Hepatocyte (in vitro differentiated cells): ENCODE measurements at regions not wholly inside any gene's neighbourhood (a gene's known extent, or its start where the extent isn't known, plus 50 kb on each side); places are given as distances from the start of the nearest gene placed in this dataset.

Experiments
- DNase-seq: peaks from one replicate; pipeline ENCODE4 v3.0.0-alpha.2; 2016; ENCODE audit warnings: low spot score
- H2AFZ ChIP-seq: fragments of 200-600 bp; sonication (generic); 2 replicates; pipeline ENCODE4 v1.6.0; 2016; ENCODE audit warnings: antibody characterized with exemption, mild to moderate bottlenecking
- H3K27ac ChIP-seq: fragments of 200-600 bp; sonication (generic); 2 replicates; pipeline ENCODE4 v1.5.1; 2016; ENCODE audit warnings: mild to moderate bottlenecking
- H3K27me3 ChIP-seq: fragments of 200-600 bp; sonication (generic); 2 replicates; pipeline ENCODE4 v1.6.1; 2016
- H3K36me3 ChIP-seq: fragments of 200-600 bp; sonication (generic); replicated peaks from 2 replicates; pipeline ENCODE4 v1.5.1; 2016; ENCODE audit warnings: low read depth; ENCODE audit not compliant: insufficient read depth
- H3K4me1 ChIP-seq: fragments of 200-600 bp; sonication (generic); 2 replicates; pipeline ENCODE4 v1.5.1; 2016; ENCODE audit warnings: mild to moderate bottlenecking, moderate library complexity; ENCODE audit not compliant: insufficient read depth
- H3K4me2 ChIP-seq: fragments of 200-600 bp; sonication (generic); 2 replicates; pipeline ENCODE4 v1.6.0; 2016
- H3K4me3 ChIP-seq: fragments of 200-600 bp; sonication (generic); 2 replicates; pipeline ENCODE4 v1.5.1; 2016; ENCODE audit warnings: mild to moderate bottlenecking
- H3K79me2 ChIP-seq: fragments of 200-600 bp; sonication (generic); 2 replicates; pipeline ENCODE4 v1.6.0; 2017; ENCODE audit warnings: mild to moderate bottlenecking
- H3K9me2 ChIP-seq: fragments of 200-600 bp; sonication (generic); replicated peaks from 2 replicates; pipeline ENCODE4 v1.6.0; 2017; ENCODE audit warnings: mild to moderate bottlenecking; ENCODE audit not compliant: insufficient read depth
- H3K9me3 ChIP-seq: fragments of 200-600 bp; sonication (generic); 2 replicates; pipeline ENCODE4 v1.5.1; 2016; ENCODE audit warnings: low read depth, mild to moderate bottlenecking
- H4K20me1 ChIP-seq: fragments of 200-600 bp; sonication (generic); 2 replicates; pipeline ENCODE4 v1.6.0; 2016; ENCODE audit warnings: mild to moderate bottlenecking; ENCODE audit not compliant: insufficient read depth, poor library complexity, severe bottlenecking
- CTCF ChIP-seq: fragments of 200-600 bp; sonication (generic); IDR thresholded peaks from 2 replicates; pipeline ENCODE4 v1.5.1; 2016; ENCODE audit warnings: antibody characterized with exemption, mild to moderate bottlenecking; ENCODE audit not compliant: poor library complexity
- EZH2 ChIP-seq: fragments of 200-600 bp; sonication (generic); IDR thresholded peaks from 2 replicates; pipeline ENCODE4 v1.6.1; 2016; ENCODE audit warnings: antibody characterized with exemption, mild to moderate bottlenecking, borderline replicate concordance
- EZH2phosphoT487 ChIP-seq: fragments of 200-600 bp; sonication (generic); IDR thresholded peaks from one replicate; pipeline ENCODE4 v1.6.1; 2018; ENCODE audit warnings: antibody characterized with exemption, mild to moderate bottlenecking, low read depth, moderate library complexity; ENCODE audit not compliant: unreplicated experiment, severe bottlenecking
- WGBS: methylation state at CpG from one replicate; pipeline ENCODE4 v1.1.6; 2016; ENCODE audit warnings: low lambda C conversion rate; ENCODE audit errors: missing lambda C conversion rate; 5-methylcytosine and 5-hydroxymethylcytosine counted together

GRCh38 chr3:66597308-66597863 is 96.6 kb upstream of the LRIG1 start:
- Histone ChIP-seq H3K36me3 (no peaks in the 10 kb centered on the region), H3K9me3 (no peaks in the 10 kb centered on the region), H3K4me2 (no peak overlapping the region), H2AFZ (no peak overlapping the region), H3K27me3 (no peaks in the 10 kb centered on the region), H3K79me2 (no peaks in the 10 kb centered on the region), H3K27ac (no peak overlapping the region), H3K4me3 (no peak overlapping the region), H3K4me1 (no peaks in the 10 kb centered on the region), H3K9me2 (no peaks in the 10 kb centered on the region), H4K20me1 (no peaks in the 10 kb centered on the region)
- TF ChIP-seq EZH2 (no peak), EZH2phosphoT487 (no peak), CTCF (no peak)
- 87% methylated on average over 5 of the region's 5 CpGs for WGBS
- no peak for DNase-seq

- no peaks in the 10 kb centered on the region for H3K9me3 ChIP-seq
- WGBS, result 77% methylated on average over 6 of the region's 6 CpGs
- no peak for TF ChIP-seq EZH2phosphoT487
- no peak for TF ChIP-seq CTCF
- no peak for TF ChIP-seq EZH2
- H3K27me3 ChIP-seq, result no peaks in the 10 kb centered on the region
- H3K36me3 ChIP-seq, result no peaks in the 10 kb centered on the region
- no peak overlapping the region for H3K4me3 ChIP-seq
- H3K27ac ChIP-seq, result no peak overlapping the region
- DNase-seq, result no peak
- peaks cover 2% of the 10 kb centered on the region for H3K4me1 ChIP-seq
- no peak overlapping the region for H3K4me2 ChIP-seq
- no peaks in the 10 kb centered on the region for H3K9me2 ChIP-seq
- H4K20me1 ChIP-seq, result no peaks in the 10 kb centered on the region
- H3K79me2 ChIP-seq, result no peaks in the 10 kb centered on the region
- no peak overlapping the region for H2AFZ ChIP-seq
Observed at GRCh38 chr3:66598168-66598567, 97.3 kb upstream of the LRIG1 start.

DNA sequence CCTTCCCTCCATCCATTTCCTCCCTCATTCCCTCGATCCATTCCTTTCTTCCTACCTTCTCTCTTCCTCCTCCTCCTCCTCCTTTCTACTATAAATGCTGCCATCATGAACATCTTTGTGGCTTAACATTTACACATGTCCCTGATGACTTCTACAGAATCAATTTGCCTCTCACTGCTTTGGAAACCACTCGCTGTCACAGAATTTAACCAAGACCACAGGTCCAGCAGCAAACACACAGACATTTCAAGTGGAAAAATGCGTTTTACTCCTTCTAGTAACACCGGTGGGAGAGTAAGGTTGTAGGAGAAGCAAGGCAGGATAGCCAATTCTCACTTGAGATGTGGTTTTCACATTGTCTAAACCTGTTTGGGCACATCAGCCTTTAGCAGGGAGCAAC is 101.4 kb upstream of the LRIG1 start:
- Histone ChIP-seq H4K20me1 (no peaks in the 10 kb centered on the region), H3K4me2 (no peak overlapping the region), H3K27me3 (no peaks in the 10 kb centered on the region), H3K36me3 (no peaks in the 10 kb centered on the region), H3K4me1 (peaks cover 5% of the 10 kb centered on the region), H3K4me3 (no peak overlapping the region), H2AFZ (no peak overlapping the region), H3K9me3 (no peaks in the 10 kb centered on the region), H3K79me2 (no peaks in the 10 kb centered on the region), H3K9me2 (no peaks in the 10 kb centered on the region), H3K27ac (no peak overlapping the region)
- no peak for TF ChIP-seq EZH2
- WGBS, result 83% methylated on average over 4 of the region's 4 CpGs
- no peak for DNase-seq

GRCh38 chr3:66602691-66603090 is 101.9 kb upstream of the LRIG1 start:
- TF ChIP-seq CTCF, result no peak
- no peak for TF ChIP-seq EZH2
- TF ChIP-seq EZH2phosphoT487, result no peak
- Histone ChIP-seq H3K4me2 (no peak overlapping the region), H3K79me2 (no peaks in the 10 kb centered on the region), H4K20me1 (no peaks in the 10 kb centered on the region), H3K27ac (no peak overlapping the region), H3K9me3 (no peaks in the 10 kb centered on the region), H3K36me3 (no peaks in the 10 kb centered on the region), H3K9me2 (no peaks in the 10 kb centered on the region), H3K27me3 (no peaks in the 10 kb centered on the region), H2AFZ (no peak overlapping the region), H3K4me3 (no peak overlapping the region), H3K4me1 (peaks cover 5% of the 10 kb centered on the region)
- WGBS, result 73% methylated on average over 5 of the region's 5 CpGs
- no peak for DNase-seq
